GM10266 (cell line): ENCODE measurements at regions not wholly inside any gene's neighbourhood (a gene's known extent, or its start where the extent isn't known, plus 50 kb on each side); places are given as distances from the start of the nearest gene placed in this dataset.

Source experiments
- DNase-seq: peaks from one replicate; pipeline ENCODE4 v3.0.0; 2012; ENCODE audit errors: extremely low spot score
- TF ChIP-seq, protein P1 (sequence below): IDR thresholded peaks from 2 replicates; pipeline ENCODE4 v1.5.1; 2012; ENCODE audit warnings: mild to moderate bottlenecking, low read depth; ENCODE audit not compliant: control insufficient read depth, insufficient read depth; ENCODE audit errors: missing control alignments

DNA sequence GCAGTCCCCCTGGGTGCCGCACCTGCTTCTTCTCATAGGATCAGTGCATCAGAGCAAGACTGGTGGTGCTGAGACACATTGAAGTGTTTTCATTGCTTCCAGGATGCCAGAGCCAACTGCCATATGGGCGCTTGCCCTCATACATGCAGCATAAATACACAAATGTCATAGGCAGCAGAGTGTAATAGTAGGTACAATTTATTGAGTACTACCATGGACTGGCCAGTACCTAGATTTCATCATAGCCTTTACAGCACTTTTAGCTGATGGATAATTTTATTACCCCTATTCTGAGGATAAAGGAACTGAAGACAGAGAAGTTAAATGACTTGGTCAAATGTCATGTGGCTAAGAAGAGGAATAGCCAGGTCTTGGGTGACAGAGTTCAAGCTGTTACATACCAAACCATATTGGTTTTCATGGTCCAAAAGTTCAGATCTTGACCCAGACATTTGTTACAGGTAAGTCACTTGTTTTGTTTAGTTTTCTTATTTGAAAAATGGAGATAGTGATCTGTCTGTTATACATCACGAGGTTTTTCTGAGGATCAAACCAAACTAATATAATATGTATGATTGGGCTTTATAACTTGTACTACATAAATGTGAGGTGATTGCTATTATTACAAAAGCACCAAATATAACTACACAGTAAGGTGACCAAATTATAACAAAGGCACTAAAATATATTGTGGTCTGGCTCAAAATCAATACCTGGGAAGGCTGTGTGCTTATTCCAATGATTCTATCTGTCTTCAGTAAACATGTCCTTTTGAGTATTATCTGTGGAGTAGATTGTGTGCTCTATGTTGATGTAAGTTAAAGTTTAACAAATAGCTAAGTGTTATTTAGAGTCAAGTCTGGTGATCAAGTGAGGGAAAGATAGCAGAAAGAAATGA is 151.9 kb upstream of the CYRIA start:
- DNase-seq = no peak
- TF ChIP-seq, protein P1, sequence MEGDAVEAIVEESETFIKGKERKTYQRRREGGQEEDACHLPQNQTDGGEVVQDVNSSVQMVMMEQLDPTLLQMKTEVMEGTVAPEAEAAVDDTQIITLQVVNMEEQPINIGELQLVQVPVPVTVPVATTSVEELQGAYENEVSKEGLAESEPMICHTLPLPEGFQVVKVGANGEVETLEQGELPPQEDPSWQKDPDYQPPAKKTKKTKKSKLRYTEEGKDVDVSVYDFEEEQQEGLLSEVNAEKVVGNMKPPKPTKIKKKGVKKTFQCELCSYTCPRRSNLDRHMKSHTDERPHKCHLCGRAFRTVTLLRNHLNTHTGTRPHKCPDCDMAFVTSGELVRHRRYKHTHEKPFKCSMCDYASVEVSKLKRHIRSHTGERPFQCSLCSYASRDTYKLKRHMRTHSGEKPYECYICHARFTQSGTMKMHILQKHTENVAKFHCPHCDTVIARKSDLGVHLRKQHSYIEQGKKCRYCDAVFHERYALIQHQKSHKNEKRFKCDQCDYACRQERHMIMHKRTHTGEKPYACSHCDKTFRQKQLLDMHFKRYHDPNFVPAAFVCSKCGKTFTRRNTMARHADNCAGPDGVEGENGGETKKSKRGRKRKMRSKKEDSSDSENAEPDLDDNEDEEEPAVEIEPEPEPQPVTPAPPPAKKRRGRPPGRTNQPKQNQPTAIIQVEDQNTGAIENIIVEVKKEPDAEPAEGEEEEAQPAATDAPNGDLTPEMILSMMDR = no peak

GRCh38 chr2:16816522-16816921 is 150.9 kb upstream of the CYRIA start:
- DNase-seq = no peak
- TF ChIP-seq, protein P1 = no peak

GRCh38 chr2:16816016-16816415 is 150.4 kb upstream of the CYRIA start:
- DNase-seq = no peak
- TF ChIP-seq, protein P1 = no peak

- TF ChIP-seq, protein P1 = no peak
- DNase-seq = no peak
Observed at GRCh38 chr2:16813593-16813992, 148.0 kb upstream of the CYRIA start.

DNA sequence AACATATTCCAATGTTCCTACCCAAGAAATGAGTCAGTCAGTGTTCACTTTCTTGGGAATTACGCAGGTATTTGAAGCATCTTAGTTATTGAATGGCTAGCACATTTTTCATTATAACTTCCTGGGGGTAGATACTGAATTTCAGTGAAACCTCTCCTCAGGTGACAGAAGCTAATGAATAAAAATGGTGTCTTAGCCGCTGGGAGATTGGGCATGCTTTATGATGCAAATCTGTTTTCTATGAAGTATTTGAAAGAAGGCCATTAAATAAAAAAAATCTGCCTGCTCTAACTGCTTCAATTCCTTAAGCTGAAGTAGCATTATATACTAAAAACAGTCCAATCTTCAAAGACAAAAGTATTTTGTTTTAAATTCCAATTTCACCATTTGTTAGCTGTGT is 132.8 kb upstream of the CYRIA start:
- TF ChIP-seq, protein P1 = no peak
- DNase-seq = no peak

GRCh38 chr2:16791496-16791895 is 125.9 kb upstream of the CYRIA start:
- DNase-seq = no peak
- TF ChIP-seq, protein P1 = no peak

GRCh38 chr2:16785149-16785548 is 119.5 kb upstream of the CYRIA start:
- no peak for DNase-seq
- TF ChIP-seq, protein P1 = no peak
